ENCODE measurements at regions not wholly inside any gene's neighbourhood (a gene's known extent, or its start where the extent isn't known, plus 50 kb on each side); places are given as distances from the start of the nearest gene placed in this dataset.
"Not testable (repeated sequence)": the region's sequence is repeated elsewhere in the genome, so short reads cannot be mapped to it uniquely, and the experiment has no call there.

GRCh38 chr5:136620621-136621020, 255.3 kb upstream of the TRPC7 start:
- no peak for DNase-seq (ENCODE audit: low spot score)

- peak; percentile 7 for DNase-seq (ENCODE audit: low spot score)
These were observed 254.7 kb upstream of the TRPC7 start for GRCh38 chr5:136620016-136620419.

GRCh38 chr5:136619556-136619955, 254.2 kb upstream of the TRPC7 start:
- no peak for DNase-seq (ENCODE audit: low spot score)

- no peak for DNase-seq (ENCODE audit: low spot score)
These were observed 250.1 kb upstream of the TRPC7 start for GRCh38 chr5:136615251-136616119.

- DNase-seq (ENCODE audit: low spot score): no peak
These were observed 247.9 kb upstream of the TRPC7 start for GRCh38 chr5:136613230-136613629.

- no peak for DNase-seq (ENCODE audit: low spot score)
These were observed 240.3 kb upstream of the TRPC7 start for GRCh38 chr5:136605638-136606037.

GRCh38 chr5:136600306-136600705, 235.0 kb upstream of the TRPC7 start:
- DNase-seq (ENCODE audit: low spot score): no peak

GRCh38 chr5:136598802-136599404, 233.6 kb upstream of the TRPC7 start:
- no peak for DNase-seq (ENCODE audit: low spot score)

- DNase-seq (ENCODE audit: low spot score): no peak
These were observed 229.1 kb upstream of the TRPC7 start for GRCh38 chr5:136594416-136594815.

GRCh38 chr5:136590581-136590980, 225.2 kb upstream of the TRPC7 start:
- no peak for DNase-seq (ENCODE audit: low spot score)

GRCh38 chr5:136586196-136586595, 220.9 kb upstream of the TRPC7 start:
- no peak for DNase-seq (ENCODE audit: low spot score)

- DNase-seq (ENCODE audit: low spot score): no peak
These were observed 219.1 kb upstream of the TRPC7 start for GRCh38 chr5:136584474-136584873.

GRCh38 chr5:136579238-136579637, 213.9 kb upstream of the TRPC7 start:
- DNase-seq (ENCODE audit: low spot score): no peak

GRCh38 chr5:136569875-136570274, 204.5 kb upstream of the TRPC7 start:
- DNase-seq (ENCODE audit: low spot score): not testable (repeated sequence)

- DNase-seq (ENCODE audit: low spot score): not testable (repeated sequence)
These were observed 200.1 kb upstream of the TRPC7 start for GRCh38 chr5:136565457-136565856.

GRCh38 chr5:136565050-136565449, 199.7 kb upstream of the TRPC7 start:
- not testable (repeated sequence) for DNase-seq (ENCODE audit: low spot score)

GRCh38 chr5:136564431-136564830, 199.1 kb upstream of the TRPC7 start:
- not testable (repeated sequence) for DNase-seq (ENCODE audit: low spot score)

- no peak for DNase-seq (ENCODE audit: low spot score)
These were observed 198.1 kb upstream of the TRPC7 start for GRCh38 chr5:136563489-136563888.

GRCh38 chr5:136560126-136560525, 194.8 kb upstream of the TRPC7 start:
- DNase-seq (ENCODE audit: low spot score): no peak

- DNase-seq (ENCODE audit: low spot score): no peak
These were observed 194.3 kb upstream of the TRPC7 start for GRCh38 chr5:136559651-136560050.

- DNase-seq (ENCODE audit: low spot score): not testable (repeated sequence)
These were observed 181.8 kb upstream of the TRPC7 start for GRCh38 chr5:136547096-136547495.

- not testable (repeated sequence) for DNase-seq (ENCODE audit: low spot score)
These were observed 181.1 kb upstream of the TRPC7 start for GRCh38 chr5:136546441-136546840.

GRCh38 chr5:136545031-136545430, 179.7 kb upstream of the TRPC7 start:
- DNase-seq (ENCODE audit: low spot score): not testable (repeated sequence)
